HEK293T (cell line): ENCODE measurements at regions not wholly inside any gene's neighbourhood (a gene's known extent, or its start where the extent isn't known, plus 50 kb on each side); places are given as distances from the start of the nearest gene placed in this dataset.

ENCODE experiments used
- ARNT ChIP-seq: fragments of 450-650 bp; IDR thresholded peaks from 2 replicates; pipeline ENCODE4 v1.6.1; 2017; ENCODE audit warnings: mild to moderate bottlenecking
- BHLHE40 ChIP-seq: fragments of 450-650 bp; IDR thresholded peaks from 2 replicates; pipeline ENCODE4 v1.6.1; 2016; ENCODE audit warnings: mild to moderate bottlenecking, moderate library complexity, borderline replicate concordance
- ELF4 ChIP-seq: fragments of 450-650 bp; IDR thresholded peaks from 2 replicates; pipeline ENCODE4 v1.6.1; 2017; ENCODE audit warnings: antibody characterized with exemption
- FOXA1 ChIP-seq: fragments of 450-650 bp; IDR thresholded peaks from 2 replicates; pipeline ENCODE4 v1.6.1; 2016; ENCODE audit warnings: mild to moderate bottlenecking
- FOXM1 ChIP-seq: fragments of 450-650 bp; IDR thresholded peaks from 2 replicates; pipeline ENCODE4 v1.6.1; 2017; ENCODE audit warnings: mild to moderate bottlenecking, borderline replicate concordance
- HDGF ChIP-seq: fragments of 450-650 bp; IDR thresholded peaks from 2 replicates; pipeline ENCODE4 v1.6.1; 2017; ENCODE audit warnings: antibody characterized with exemption, borderline replicate concordance
- LEF1 ChIP-seq: fragments of 450-650 bp; IDR thresholded peaks from 2 replicates; pipeline ENCODE4 v1.6.1; 2017; ENCODE audit warnings: mild to moderate bottlenecking, borderline replicate concordance
- NFRKB ChIP-seq: fragments of 450-650 bp; IDR thresholded peaks from 2 replicates; pipeline ENCODE4 v1.6.1; 2016; ENCODE audit warnings: mild to moderate bottlenecking, moderate library complexity
- PKNOX1 ChIP-seq: fragments of 450-650 bp; IDR thresholded peaks from 2 replicates; pipeline ENCODE4 v1.6.1; 2016
- SP1 ChIP-seq: fragments of 450-650 bp; IDR thresholded peaks from 2 replicates; pipeline ENCODE4 v1.6.1; 2017
- ZNF384 ChIP-seq: fragments of 450-650 bp; IDR thresholded peaks from 2 replicates; pipeline ENCODE4 v1.6.1; 2016

GRCh38 chr16:59192551-59193199 lies 458.6 kb upstream of the GOT2 start:
- TF ChIP-seq PKNOX1 (no peak), BHLHE40 (no peak), NFRKB (no peak), FOXM1 (no peak), SP1 (no peak), HDGF (no peak), ZNF384 (no peak), LEF1 (no peak), FOXA1 (no peak), ARNT (no peak), ELF4 (no peak)
